ENCODE measurements at regions not wholly inside any gene's neighbourhood (a gene's known extent, or its start where the extent isn't known, plus 50 kb on each side); places are given as distances from the start of the nearest gene placed in this dataset.

DNA sequence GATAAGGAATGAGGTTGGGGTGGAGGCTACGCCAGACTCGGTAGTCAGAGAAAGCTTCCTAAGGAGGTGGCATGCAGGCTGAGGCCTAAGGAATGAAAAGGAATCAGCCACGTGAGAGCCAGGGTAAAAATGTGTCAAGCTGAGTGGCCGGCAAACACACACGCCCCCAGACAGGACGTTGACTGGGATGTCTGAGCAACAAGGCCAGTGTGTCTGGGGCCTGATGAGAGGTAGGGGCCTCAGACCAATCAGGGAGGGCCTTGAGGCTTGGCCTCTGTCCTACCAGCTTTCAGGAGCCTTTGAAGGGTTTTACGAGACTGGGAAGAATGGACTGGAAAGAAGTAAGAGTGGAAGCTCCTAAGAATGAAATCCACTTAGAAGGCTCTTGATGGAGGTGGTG is 61.0 kb upstream of the PHACTR2 start:
- TF ChIP-seq, protein P1, sequence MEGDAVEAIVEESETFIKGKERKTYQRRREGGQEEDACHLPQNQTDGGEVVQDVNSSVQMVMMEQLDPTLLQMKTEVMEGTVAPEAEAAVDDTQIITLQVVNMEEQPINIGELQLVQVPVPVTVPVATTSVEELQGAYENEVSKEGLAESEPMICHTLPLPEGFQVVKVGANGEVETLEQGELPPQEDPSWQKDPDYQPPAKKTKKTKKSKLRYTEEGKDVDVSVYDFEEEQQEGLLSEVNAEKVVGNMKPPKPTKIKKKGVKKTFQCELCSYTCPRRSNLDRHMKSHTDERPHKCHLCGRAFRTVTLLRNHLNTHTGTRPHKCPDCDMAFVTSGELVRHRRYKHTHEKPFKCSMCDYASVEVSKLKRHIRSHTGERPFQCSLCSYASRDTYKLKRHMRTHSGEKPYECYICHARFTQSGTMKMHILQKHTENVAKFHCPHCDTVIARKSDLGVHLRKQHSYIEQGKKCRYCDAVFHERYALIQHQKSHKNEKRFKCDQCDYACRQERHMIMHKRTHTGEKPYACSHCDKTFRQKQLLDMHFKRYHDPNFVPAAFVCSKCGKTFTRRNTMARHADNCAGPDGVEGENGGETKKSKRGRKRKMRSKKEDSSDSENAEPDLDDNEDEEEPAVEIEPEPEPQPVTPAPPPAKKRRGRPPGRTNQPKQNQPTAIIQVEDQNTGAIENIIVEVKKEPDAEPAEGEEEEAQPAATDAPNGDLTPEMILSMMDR (IDR thresholded peaks at IDR 0.05; ENCODE audit: low read depth, low read length) = no peak
- no peak for TF ChIP-seq POLR2A (IDR thresholded peaks at IDR 0.05; ENCODE audit: extremely low read depth, insufficient read length)
- TF ChIP-seq, protein P2, sequence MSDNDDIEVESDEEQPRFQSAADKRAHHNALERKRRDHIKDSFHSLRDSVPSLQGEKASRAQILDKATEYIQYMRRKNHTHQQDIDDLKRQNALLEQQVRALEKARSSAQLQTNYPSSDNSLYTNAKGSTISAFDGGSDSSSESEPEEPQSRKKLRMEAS (IDR thresholded peaks at IDR 0.05; ENCODE audit: low read depth, low read length) = no peak
